ENCODE measurements at regions not wholly inside any gene's neighbourhood (a gene's known extent, or its start where the extent isn't known, plus 50 kb on each side); places are given as distances from the start of the nearest gene placed in this dataset.

DNA sequence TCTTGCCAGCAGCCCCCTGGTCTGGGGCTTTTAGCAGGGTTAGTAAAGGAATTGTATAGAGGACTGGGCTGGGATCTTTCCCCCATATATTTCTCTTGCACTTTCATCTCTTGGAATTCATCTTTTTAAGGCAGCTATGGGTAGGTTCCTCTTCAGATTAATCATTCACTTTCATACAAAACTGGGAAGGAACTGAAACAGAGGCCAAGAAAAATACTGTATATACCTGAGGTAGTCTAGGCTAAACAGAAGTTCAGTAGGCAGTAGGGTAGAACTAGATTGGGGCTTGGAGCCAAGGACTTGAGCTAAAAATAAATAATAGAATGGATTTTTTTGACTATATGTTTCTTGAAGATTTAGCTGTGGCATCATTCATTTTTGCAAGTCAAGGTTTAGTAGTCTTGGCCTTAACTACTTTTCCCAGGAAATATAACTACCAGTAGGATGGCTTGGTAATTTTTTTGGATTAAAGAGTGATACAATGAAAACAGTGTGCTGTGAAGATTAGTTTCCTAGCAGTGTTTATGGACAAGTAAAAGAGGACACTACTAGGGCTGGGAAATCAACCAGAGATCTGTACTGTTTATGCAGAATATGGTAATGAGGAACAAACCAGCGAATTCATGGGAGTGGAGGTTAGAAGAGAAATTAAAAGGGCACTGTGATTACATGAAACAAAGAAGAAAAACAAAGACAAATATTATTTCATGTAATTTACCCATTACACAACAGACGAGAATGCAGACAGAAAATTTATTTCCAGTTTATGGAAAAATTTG, 50.9 kb upstream of the PTGS2 start:
- DNase-seq (ENCODE audit: insufficient read length): no peak
- TF ChIP-seq POLR2AphosphoS5 (IDR thresholded peaks at IDR 0.05; ENCODE audit: low read depth, low read length) (no peak), TAF1 (IDR thresholded peaks at IDR 0.05; ENCODE audit: borderline replicate concordance, low read depth, low read length) (no peak), POLR2A (IDR thresholded peaks at IDR 0.05; ENCODE audit: low read depth, low read length) (no peak)
- FAIRE-seq: no peak

Measured in GM12892 (cell line).